Stimulated activated naive CD4-positive, alpha-beta T cell treated with Interleukin-2 at 50 U/mL for 16 hours (primary cell): ENCODE measurements at regions not wholly inside any gene's neighbourhood (a gene's known extent, or its start where the extent isn't known, plus 50 kb on each side); places are given as distances from the start of the nearest gene placed in this dataset.

Experiments
- DNase-seq: peaks from one replicate; lab custom pipeline; 2025; lab: John Stamatoyannopoulos, UW

- no peak for DNase-seq
Measured at GRCh38 chr2:220279840-220280239, 652.4 kb downstream of the SLC4A3 start.

DNA sequence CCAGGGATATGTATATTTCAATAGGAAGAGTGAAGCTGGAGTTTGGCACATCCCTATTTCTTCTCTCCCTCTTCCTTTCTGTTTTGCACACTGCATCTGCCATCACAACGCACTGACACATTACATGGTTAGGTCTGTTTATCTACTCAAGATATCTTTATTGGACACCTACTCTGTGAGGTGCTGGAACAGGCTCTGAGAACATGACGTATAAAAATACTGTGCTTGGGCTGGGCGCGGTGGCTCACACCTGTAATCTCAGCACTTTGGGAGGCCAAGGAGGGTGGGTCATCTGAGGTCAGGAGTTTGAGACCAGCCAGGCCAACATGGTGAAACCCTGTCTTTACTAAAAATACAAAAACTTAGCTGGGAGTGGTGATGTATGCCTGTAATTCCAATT lies 653.3 kb downstream of the SLC4A3 start:
- no peak for DNase-seq

DNA sequence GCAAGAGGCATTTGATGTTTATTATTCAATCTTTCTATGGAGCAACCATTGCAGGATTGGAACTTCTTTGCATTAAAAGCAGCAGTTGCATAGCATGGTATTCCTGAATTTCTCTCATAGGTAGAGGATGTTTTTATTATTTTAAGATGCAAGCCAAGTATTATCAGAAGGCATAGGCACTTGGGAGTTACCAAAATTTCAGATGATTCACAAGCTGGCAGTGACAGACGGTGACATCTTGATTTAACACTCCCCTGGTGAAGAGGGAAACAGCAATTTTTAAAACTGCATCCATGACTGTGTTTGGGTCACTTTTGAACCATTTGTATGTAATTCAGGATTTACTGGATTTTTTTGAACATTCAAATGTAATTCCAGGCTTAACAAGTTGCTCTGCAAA lies 654.3 kb downstream of the SLC4A3 start:
- DNase-seq, result no peak

- no peak for DNase-seq
Measured at GRCh38 chr2:220282236-220282635, 654.8 kb downstream of the SLC4A3 start.

GRCh38 chr2:220293966-220294365 lies 666.5 kb downstream of the SLC4A3 start:
- no peak for DNase-seq

GRCh38 chr2:220296174-220296573 lies 668.7 kb downstream of the SLC4A3 start:
- DNase-seq, result no peak

DNA sequence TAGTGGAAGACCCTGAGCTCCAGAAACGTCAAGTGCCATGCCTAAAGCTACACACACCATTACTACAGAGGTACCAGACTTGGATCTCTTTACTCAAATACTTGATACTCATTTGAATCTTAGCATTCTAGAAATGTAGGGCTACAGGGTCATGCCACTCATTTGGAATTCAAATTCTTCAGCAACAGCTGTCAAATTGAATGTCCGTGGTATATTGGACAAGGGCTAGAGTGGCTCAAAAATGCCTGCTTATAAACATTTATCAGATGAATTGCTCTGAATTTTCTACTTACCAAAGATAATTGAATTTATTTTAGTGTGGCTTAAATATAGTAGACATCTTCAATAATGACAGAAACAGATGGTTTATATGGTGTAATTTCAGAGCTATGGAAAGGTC lies 669.7 kb downstream of the SLC4A3 start:
- DNase-seq, result no peak

DNA sequence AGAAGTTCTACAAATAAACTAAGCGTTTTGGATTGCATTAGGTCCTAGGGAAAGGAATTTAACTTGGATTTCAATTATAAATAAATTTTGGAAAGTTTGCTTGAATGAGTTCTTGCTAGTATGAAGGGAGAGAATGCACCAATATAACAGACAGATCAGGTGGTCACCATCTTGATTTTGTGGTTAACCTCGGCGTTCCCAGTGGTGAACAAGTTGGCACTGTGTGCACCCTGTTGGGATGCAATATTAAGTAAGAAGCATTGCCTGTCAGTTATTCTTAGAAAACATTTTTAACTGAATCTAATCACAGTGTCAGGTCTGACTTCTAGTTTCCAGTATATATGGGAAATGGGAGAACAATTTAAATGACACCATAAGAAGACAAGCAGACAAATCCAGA lies 673.4 kb downstream of the SLC4A3 start:
- DNase-seq, result no peak

DNA sequence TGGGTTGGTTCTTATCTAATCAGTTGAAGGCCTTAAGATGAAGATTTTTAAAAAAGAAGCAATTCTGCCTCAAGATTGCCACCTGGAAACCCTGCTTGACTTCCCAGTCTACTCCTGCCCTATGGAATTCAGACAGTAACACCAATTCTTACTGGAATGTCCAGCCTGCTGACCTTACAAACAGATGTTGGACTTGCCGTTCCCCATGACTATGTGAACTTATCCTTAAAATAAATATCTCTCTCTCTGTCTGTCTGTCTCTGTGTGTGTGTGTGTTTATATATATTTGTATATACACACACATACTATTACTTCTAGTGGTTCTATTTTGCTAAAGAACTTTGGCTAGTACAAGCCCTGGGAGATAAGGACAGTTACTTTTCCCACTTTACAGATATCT lies 675.3 kb downstream of the SLC4A3 start:
- DNase-seq, result no peak

DNA sequence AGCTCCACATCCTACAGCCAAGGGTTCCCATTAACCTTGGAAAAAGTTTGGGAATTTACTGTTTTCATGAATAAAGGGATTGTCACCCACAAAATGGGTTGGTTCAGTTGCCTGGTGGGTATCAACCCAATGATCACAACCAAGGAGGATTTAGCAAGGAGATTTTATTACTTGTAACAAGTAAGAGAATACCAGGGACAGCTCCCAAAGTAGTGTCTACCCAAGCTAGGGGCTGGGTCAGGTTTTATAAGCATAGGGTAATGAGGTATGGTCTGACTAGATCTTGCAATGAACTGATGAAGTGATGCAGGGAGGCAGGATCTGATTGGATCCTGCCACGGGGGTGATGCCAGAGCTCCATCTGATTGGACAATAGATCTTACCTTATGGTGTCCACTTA lies 681.8 kb downstream of the SLC4A3 start:
- no peak for DNase-seq

- DNase-seq, result no peak
Measured at GRCh38 chr2:220310451-220310861, 683.0 kb downstream of the SLC4A3 start.

GRCh38 chr2:220315098-220315823 lies 687.8 kb downstream of the SLC4A3 start:
- no peak for DNase-seq

DNA sequence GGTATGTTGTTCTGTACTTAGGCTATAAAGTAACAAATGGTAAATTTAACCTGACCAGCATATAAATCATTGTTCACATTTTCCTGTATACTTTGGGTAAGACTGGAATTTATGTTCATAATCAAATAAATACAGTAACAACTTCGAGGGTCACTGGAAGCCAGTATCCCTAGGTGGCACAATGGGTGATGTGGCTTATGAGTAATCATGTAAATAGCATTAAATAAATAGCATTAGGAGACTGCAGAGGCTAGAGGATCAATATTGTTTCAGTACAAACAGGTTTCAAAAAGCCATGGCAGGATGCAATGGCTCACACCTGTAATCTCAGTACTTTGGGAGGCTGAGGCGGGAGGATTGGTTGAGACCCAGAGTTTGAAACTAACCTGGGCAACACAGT lies 690.6 kb downstream of the SLC4A3 start:
- DNase-seq, result no peak

DNA sequence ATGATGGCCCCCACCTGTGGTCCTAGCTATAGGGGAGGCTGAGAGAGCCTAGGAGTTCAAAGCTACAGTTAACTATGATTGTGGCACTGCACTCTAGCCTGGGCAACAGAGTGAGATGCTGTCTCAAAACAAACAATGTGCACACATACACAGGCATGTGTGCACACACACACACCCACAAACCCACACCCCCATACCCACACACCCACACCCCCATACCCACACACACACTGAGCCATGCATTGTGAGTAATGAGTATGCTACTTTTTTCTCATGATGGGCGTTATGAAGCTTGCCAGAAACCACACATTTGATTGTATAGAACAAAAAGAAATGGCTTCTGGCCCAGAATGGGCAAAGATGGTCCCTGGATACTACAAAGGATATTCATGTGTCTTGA lies 691.1 kb downstream of the SLC4A3 start:
- no peak for DNase-seq

- DNase-seq, result no peak
Measured at GRCh38 chr2:220320326-220320725, 692.9 kb downstream of the SLC4A3 start.

DNA sequence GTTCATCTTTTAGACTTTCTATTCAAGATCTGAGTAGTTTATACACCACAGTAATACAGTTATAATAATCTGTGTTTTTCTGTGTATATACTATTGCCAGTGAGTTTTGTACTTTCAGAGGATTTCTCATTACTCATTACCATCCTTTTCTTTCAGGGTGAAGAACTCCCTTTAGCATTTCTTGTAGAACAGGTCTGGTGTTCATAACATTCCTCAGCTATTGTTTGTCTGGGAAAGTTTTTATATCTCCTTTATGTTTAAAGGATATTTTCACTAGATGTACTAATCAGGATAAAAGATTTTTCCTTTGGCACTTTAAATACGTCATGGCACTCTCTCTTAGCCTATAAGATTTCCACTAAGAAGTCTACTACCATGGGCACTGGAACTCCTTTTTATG lies 705.5 kb downstream of the SLC4A3 start:
- no peak for DNase-seq

GRCh38 chr2:220334210-220334609 lies 706.8 kb downstream of the SLC4A3 start:
- DNase-seq, result no peak

DNA sequence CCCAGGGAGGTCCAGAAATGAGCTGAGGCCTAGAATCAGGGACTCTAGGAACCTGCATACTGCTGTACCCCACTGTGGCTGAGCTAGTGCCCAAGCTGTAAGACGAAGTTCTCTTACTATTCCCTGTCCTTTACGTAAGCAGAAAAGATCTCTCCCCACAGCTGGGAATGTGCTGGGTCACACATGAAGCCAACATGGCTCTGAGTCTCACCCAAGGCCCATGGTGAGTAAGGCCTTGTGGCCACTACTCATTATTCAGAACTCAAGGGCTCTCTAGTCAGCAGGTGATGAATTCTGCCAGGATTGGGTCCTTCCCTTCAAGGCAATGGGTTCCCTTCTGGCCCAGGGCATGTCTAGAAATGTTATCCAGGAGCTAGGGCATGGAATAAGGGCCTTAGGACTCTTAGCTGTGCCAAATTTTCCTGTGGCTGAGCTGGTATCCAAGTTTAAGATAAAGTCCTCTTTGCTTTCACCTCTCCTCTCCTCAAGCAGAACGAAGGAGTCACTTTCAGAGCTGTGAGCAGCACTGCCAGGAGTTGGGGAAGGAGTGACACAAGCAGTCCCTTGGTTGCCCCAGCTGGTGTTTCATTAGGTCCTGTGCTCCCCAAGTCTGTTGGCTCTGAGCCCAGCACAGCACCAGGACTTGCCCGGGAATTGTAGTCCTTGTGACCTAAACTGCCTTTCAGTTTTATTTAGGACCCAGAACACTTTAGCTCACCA lies 707.6 kb downstream of the SLC4A3 start:
- no peak for DNase-seq

GRCh38 chr2:220335591-220335915 lies 708.1 kb downstream of the SLC4A3 start:
- DNase-seq, result no peak

GRCh38 chr2:220336771-220337170 lies 709.3 kb downstream of the SLC4A3 start:
- DNase-seq, result no peak

DNA sequence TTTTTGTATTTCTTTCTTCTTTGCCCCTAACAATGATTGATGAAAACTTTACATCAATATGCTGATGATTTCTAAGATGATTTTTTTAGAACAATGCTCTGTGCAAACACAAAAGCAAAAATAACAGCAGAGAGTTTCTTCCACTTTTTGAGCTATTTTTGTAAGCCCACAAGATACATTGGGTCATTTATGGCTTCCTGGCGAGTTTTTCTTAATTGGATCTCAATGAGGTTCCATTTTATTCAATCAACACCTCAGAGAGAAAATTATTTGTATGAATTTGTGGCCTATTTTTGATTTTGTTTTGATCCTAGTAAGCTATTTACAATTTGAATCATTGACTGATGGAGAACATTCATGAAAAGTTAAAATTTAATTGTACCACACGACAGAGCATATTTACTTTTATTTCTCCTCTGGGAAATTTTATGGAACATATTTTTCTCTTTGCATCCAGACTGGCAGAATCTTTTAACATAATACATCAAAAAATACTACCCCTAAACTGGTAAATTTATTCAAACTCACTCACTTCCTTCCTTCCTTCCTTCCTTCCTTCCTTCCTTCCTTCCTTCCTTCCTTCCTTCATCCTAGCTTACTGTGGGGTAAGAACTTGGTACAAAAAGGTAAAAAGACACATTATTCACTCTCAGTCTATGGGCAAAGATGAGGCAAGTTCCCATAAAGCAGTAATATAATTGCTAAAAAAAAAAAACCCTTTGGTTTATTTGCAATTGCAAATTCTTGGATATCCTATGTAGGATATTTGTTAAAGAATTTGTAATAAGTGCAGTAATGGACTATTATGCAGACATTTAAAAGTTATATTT lies 710.4 kb downstream of the SLC4A3 start:
- no peak for DNase-seq

DNA sequence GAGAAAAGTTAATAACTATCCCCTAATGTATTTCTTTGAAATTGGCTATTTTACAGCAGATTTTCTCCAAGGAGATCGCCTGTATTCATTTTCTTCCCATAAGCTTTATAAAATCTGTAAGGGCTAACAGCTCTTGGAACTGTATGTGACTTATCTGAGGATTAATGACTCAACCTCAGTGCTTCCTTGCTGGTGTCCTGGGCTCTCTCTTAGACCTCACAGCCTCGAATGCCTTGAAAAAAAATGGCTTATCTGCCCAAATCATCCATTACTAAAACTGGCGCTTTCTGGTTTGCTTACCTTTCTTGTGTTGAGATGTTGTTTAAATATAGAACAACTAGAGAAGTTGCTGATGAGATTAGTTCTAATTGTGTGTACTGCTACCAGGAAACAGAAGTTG lies 713.6 kb downstream of the SLC4A3 start:
- no peak for DNase-seq

DNA sequence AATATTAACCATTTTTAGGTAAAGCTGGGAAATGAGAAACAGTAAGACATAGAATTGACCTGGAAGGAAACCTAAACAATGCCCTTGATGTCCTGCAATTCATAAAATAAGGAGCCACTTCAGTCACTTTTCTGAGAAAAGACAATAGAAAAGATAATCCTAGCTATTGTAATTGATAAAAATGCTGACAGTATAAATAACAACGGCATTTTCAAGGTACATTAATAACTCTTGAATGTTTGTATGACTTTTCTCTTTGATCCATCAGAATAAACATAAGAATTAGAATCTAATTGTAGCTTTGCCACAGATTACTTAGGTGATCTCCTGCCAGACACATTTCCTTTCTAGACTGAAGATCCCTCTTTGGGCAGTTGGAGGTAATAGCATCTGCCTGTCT lies 719.5 kb downstream of the SLC4A3 start:
- no peak for DNase-seq
